Calu3 (cell line): ENCODE measurements at regions not wholly inside any gene's neighbourhood (a gene's known extent, or its start where the extent isn't known, plus 50 kb on each side); places are given as distances from the start of the nearest gene placed in this dataset.

Experiments
- BruUV-seq: library from RNA; stranded (reverse); fragments of 400-500 nt; replicated peaks from 2 replicates; lab custom pipeline; 2021; lab: Mats Ljungman, UMichigan
- CTCF ChIA-PET: fragments of 300-600 bp; sonication (Branson Sonifier 250); formaldehyde crosslinking; loops from one replicate; lab custom pipeline; 2022; ENCODE audit warnings: antibody characterized with exemption; lab: Charles Lee
- DNase-seq: peaks from one replicate; pipeline ENCODE4 v3.0.0; 2022
- H3K27ac Mint-ChIP-seq: one replicate; pipeline ENCODE4 v1.8.0; 2022; ENCODE audit warnings: mixed read lengths; ENCODE audit not compliant: unreplicated experiment
- H3K27me3 Mint-ChIP-seq: one replicate; pipeline ENCODE4 v1.8.0; 2022; ENCODE audit warnings: mixed read lengths; ENCODE audit not compliant: unreplicated experiment
- H3K36me3 Mint-ChIP-seq: one replicate; pipeline ENCODE4 v1.8.0; 2022; ENCODE audit warnings: mild to moderate bottlenecking, moderate library complexity, mixed read lengths; ENCODE audit not compliant: insufficient read depth, unreplicated experiment
- H3K4me1 Mint-ChIP-seq: one replicate; pipeline ENCODE4 v1.8.0; 2022; ENCODE audit warnings: mild to moderate bottlenecking, low read depth, mixed read lengths; ENCODE audit not compliant: unreplicated experiment
- H3K4me3 Mint-ChIP-seq: one replicate; pipeline ENCODE4 v1.8.0; 2022; ENCODE audit warnings: mild to moderate bottlenecking, low read depth, moderate library complexity, mixed read lengths; ENCODE audit not compliant: unreplicated experiment
- H3K9me3 Mint-ChIP-seq: one replicate; pipeline ENCODE4 v1.8.0; 2022; ENCODE audit warnings: low read depth, mixed read lengths; ENCODE audit not compliant: unreplicated experiment
- CTCF ChIP-seq: fragments of 200-600 bp; IDR thresholded peaks from one replicate; pipeline ENCODE4 v1.8.0; 2022; ENCODE audit warnings: antibody characterized with exemption; ENCODE audit not compliant: unreplicated experiment
- intact Hi-C: fragments of 100-400 bp; cut with micrococcal nuclease; formaldehyde crosslinking; loops from one replicate; pipeline ENCODE4 v1.10.0; 2022; ENCODE audit not compliant: unreplicated experiment

GRCh38 chr9:23302281-23302680, 523.8 kb downstream of the ELAVL2 start:
- H3K27me3 Mint-ChIP-seq: no peaks in the 10 kb centered on the region
- CTCF ChIA-PET: no interaction called here
- H3K36me3 Mint-ChIP-seq: no peaks in the 10 kb centered on the region
- H3K27ac Mint-ChIP-seq: no peak overlapping the region
- no peaks in the 10 kb centered on the region for H3K4me1 Mint-ChIP-seq
- TF ChIP-seq CTCF: no peak
- peaks cover 4% of the 10 kb centered on the region for H3K9me3 Mint-ChIP-seq
- intact Hi-C loops: no loop called here
- no peak for DNase-seq
- BruUV-seq: no TSS peak
- H3K4me3 Mint-ChIP-seq: no peak overlapping the region

DNA sequence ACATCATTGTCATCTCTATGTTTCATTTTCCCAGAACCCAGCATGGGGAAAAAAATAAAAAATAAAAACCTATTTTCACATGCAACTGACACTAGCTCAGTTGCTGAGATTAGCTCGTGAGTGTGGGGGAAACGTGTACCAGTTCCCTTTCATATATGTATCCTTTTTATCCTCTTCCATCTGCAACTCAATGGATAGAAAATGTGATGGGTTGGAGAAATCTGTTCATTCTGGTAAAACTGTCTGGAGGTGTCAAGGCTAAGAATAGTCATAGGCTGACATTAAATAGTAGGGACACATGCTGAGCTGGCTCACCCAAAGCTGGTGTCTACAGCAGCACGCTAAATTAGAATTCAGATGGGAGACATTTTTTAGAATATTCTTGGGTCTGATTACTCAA, 519.3 kb downstream of the ELAVL2 start:
- BruUV-seq: no TSS peak
- Mint-ChIP-seq H3K27me3 (no peaks in the 10 kb centered on the region), H3K9me3 (peaks cover 2% of the 10 kb centered on the region), H3K4me3 (no peak overlapping the region), H3K36me3 (no peaks in the 10 kb centered on the region), H3K27ac (no peak overlapping the region), H3K4me1 (no peaks in the 10 kb centered on the region)
- intact Hi-C loops: no loop called here
- CTCF ChIA-PET: no interaction called here
- DNase-seq: no peak
- no peak for TF ChIP-seq CTCF

- no peak for DNase-seq
- Mint-ChIP-seq H3K27ac (no peak overlapping the region), H3K9me3 (peaks cover 2% of the 10 kb centered on the region), H3K4me3 (no peak overlapping the region), H3K36me3 (no peaks in the 10 kb centered on the region), H3K27me3 (no peaks in the 10 kb centered on the region), H3K4me1 (no peaks in the 10 kb centered on the region)
- CTCF ChIA-PET: no interaction called here
- no TSS peak for BruUV-seq
- TF ChIP-seq CTCF: no peak
- intact Hi-C loops: no loop called here
Measured at GRCh38 chr9:23307731-23308513, 518.1 kb downstream of the ELAVL2 start.

DNA sequence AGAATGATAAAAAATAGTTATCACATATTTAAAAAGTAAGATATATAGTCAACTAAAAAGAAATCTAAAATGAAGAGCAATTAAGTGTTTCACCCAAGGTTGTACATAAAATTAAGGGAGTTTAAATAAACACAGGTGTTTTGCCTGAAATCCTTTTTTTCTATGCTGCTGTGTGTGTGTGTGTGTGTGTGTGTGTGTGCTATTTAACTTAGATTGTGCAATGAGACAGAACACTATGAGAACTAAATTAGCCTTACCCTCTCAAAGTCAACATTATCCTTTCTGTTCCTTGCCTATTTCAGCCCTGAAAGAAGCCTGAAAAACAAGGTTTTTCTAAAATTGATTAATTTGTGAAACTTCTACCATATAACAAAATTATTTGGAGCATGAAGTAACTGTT, 516.2 kb downstream of the ELAVL2 start:
- Mint-ChIP-seq H3K27me3 (no peaks in the 10 kb centered on the region), H3K36me3 (no peaks in the 10 kb centered on the region), H3K27ac (no peak overlapping the region), H3K4me1 (no peaks in the 10 kb centered on the region), H3K4me3 (no peak overlapping the region), H3K9me3 (peaks cover 2% of the 10 kb centered on the region)
- intact Hi-C loops: no loop called here
- CTCF ChIA-PET: no interaction called here
- no TSS peak for BruUV-seq
- DNase-seq: no peak
- TF ChIP-seq CTCF: no peak
